Panc1 (cell line): ENCODE measurements at regions not wholly inside any gene's neighbourhood (a gene's known extent, or its start where the extent isn't known, plus 50 kb on each side); places are given as distances from the start of the nearest gene placed in this dataset.

Experiments
- ATAC-seq: fragments of 200-7000 bp; cut with Tn5 transposase; 2 replicates; pipeline ENCODE4 v1.9.1; 2020; ENCODE audit warnings: mild to moderate bottlenecking, moderate library complexity
- BruUV-seq: library from RNA; stranded (reverse); fragments of 400-500 nt; replicated peaks from 2 replicates; lab custom pipeline; 2021; lab: Mats Ljungman, UMichigan
- CTCF ChIA-PET: fragments of 300-600 bp; sonication (Branson Sonifier 250); formaldehyde crosslinking; loops from one replicate; lab custom pipeline; 2022; ENCODE audit warnings: antibody characterized with exemption; lab: Charles Lee
- POLR2A ChIA-PET: fragments of 300-600 bp; sonication (Branson Sonifier 250); formaldehyde crosslinking; loops from one replicate; lab custom pipeline; 2022; ENCODE audit warnings: antibody characterized with exemption; lab: Charles Lee
- DNase-seq: peaks from one replicate; pipeline ENCODE4 v3.0.0-alpha.2; 2010; ENCODE audit warnings: low read depth, low spot score
- H3K27ac ChIP-seq: 2 replicates; pipeline ENCODE4 v1.5.1; 2011; ENCODE audit warnings: mild to moderate bottlenecking, low read length, inconsistent platforms
- H3K27me3 ChIP-seq: fragments of 200-500 bp; sonication (Bioruptor generic); 2 replicates; pipeline ENCODE4 v1.6.0; 2014; ENCODE audit warnings: low read length, inconsistent platforms; ENCODE audit not compliant: control insufficient read depth, insufficient read depth
- H3K36me3 ChIP-seq: fragments of 200-500 bp; sonication (Bioruptor generic); 2 replicates; pipeline ENCODE4 v1.5.1; 2014; ENCODE audit warnings: inconsistent platforms, mild to moderate bottlenecking, low read length, moderate library complexity; ENCODE audit not compliant: control insufficient read depth, insufficient read depth
- H3K4me1 ChIP-seq: 2 replicates; pipeline ENCODE4 v1.5.1; 2011; ENCODE audit warnings: inconsistent platforms, mild to moderate bottlenecking, low read length, moderate library complexity; ENCODE audit not compliant: control insufficient read depth, insufficient read depth
- H3K4me3 ChIP-seq, 2 experiments: 2 replicates each; pipeline ENCODE4 v1.5.1; 2011 to 2012; ENCODE audit warnings: low read depth in 2 of 2, low read length in 2 of 2, mild to moderate bottlenecking in 2 of 2, inconsistent platforms in 1 of 2, moderate library complexity in 1 of 2
- H3K9me3 ChIP-seq: fragments of 200-500 bp; sonication (Bioruptor generic); 2 replicates; pipeline ENCODE4 v1.5.1; 2014; ENCODE audit warnings: low read depth, mild to moderate bottlenecking, inconsistent platforms, low read length, moderate library complexity; ENCODE audit not compliant: control insufficient read depth, insufficient read depth
- CTCF ChIP-seq: fragments of 450-650 bp; IDR thresholded peaks from 2 replicates; pipeline ENCODE4 v1.5.1; 2017; ENCODE audit warnings: mild to moderate bottlenecking
- POLR2AphosphoS5 ChIP-seq: IDR thresholded peaks from 2 replicates; pipeline ENCODE4 v1.6.1; 2012; ENCODE audit warnings: mild to moderate bottlenecking, low read depth, low read length, moderate library complexity
- REST ChIP-seq, 2 experiments: IDR thresholded peaks; 2 replicates each; pipeline ENCODE4 v1.6.1; 2011 to 2012; ENCODE audit warnings: low read depth in 2 of 2, control low read depth in 1 of 2, low read length in 1 of 2, mild to moderate bottlenecking in 1 of 2, moderate library complexity in 1 of 2; ENCODE audit not compliant: insufficient read depth in 1 of 2
- SIN3A ChIP-seq: IDR thresholded peaks from 2 replicates; pipeline ENCODE4 v1.6.1; 2012; ENCODE audit warnings: low read depth, mild to moderate bottlenecking, low read length, moderate library complexity, borderline replicate concordance; ENCODE audit not compliant: insufficient read depth
- TCF7L2 ChIP-seq: IDR thresholded peaks from 2 replicates; pipeline ENCODE4 v1.6.1; 2011; ENCODE audit warnings: mild to moderate bottlenecking, low read depth, low read length, inconsistent platforms
- in situ Hi-C: cut with HindIII; loops from 2 replicates; pipeline ENCODE4 v1.10.0; 2016; ENCODE audit warnings: low sequenced_read_pairs, low pct_unique_long_range_greater_than_20kb
- intact Hi-C: fragments of 100-400 bp; cut with micrococcal nuclease; formaldehyde crosslinking; loops from one replicate; pipeline ENCODE4 v1.10.0; 2022; ENCODE audit not compliant: unreplicated experiment

- Histone ChIP-seq H3K9me3 (no peaks in the 10 kb centered on the region), H3K27ac (no peak overlapping the region), H3K4me1 (no peaks in the 10 kb centered on the region), H3K4me3 (no peak overlapping the region), H3K36me3 (no peaks in the 10 kb centered on the region), H3K27me3 (no peaks in the 10 kb centered on the region)
- no peak for DNase-seq
- no peak for TF ChIP-seq POLR2AphosphoS5
- no peak for TF ChIP-seq TCF7L2
- no peak for TF ChIP-seq REST (IDR thresholded peaks at IDR 0.05; ENCODE audit: insufficient read depth in 1 of 2, low read depth in 2 of 2, low read length in 1 of 2)
- TF ChIP-seq CTCF, result no peak
- no peak for TF ChIP-seq SIN3A
- CTCF ChIA-PET, result no interaction called here
- POLR2A ChIA-PET, result no interaction called here
- in situ Hi-C loops (no loop called here), intact Hi-C loops (no loop called here)
- no peak for ATAC-seq
- BruUV-seq, result no TSS peak
Observed at GRCh38 chr5:39815711-39816110, 390.9 kb upstream of the DAB2 start.

- no peaks in the 10 kb centered on the region for H3K27me3 ChIP-seq
- ChIA-PET CTCF (no interaction called here), POLR2A (no interaction called here)
- DNase-seq (no peak), ATAC-seq (no peak)
- no peak for TF ChIP-seq REST (IDR thresholded peaks at IDR 0.05; ENCODE audit: insufficient read depth in 1 of 2, low read depth in 2 of 2, low read length in 1 of 2)
- TF ChIP-seq SIN3A, result no peak
- no peak for TF ChIP-seq CTCF
- no peak for TF ChIP-seq TCF7L2
- TF ChIP-seq POLR2AphosphoS5, result no peak
- in situ Hi-C loops, result no loop called here
- no TSS peak for BruUV-seq
- no peaks in the 10 kb centered on the region for H3K9me3 ChIP-seq
- intact Hi-C loops, result no loop called here
- no peaks in the 10 kb centered on the region for H3K36me3 ChIP-seq
- H3K27ac ChIP-seq, result no peak overlapping the region
- H3K4me3 ChIP-seq, result no peak overlapping the region
- H3K4me1 ChIP-seq, result no peaks in the 10 kb centered on the region
Observed at GRCh38 chr5:39811381-39811780, 386.6 kb upstream of the DAB2 start.
